ENCODE measurements at regions not wholly inside any gene's neighbourhood (a gene's known extent, or its start where the extent isn't known, plus 50 kb on each side); places are given as distances from the start of the nearest gene placed in this dataset.

DNA sequence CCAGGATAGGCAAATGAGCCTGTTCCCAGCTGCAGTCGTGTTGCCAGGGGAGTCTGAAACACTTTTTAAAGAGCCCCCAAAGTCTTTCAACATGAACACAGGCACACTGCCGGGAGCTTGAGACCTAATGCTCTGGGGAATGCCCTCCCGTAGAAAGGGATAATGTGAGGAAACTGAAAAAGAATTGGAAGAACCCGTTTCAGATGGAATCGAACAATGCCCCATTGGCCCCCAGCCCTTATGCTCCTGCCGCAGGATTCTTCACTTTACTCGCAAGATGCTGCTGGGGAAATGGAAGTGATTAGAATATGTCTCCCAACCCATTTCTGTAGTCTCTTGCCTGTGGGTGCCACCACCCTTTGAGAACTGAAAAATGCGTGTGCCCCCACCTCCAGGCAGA, 136.3 kb upstream of the GATA6 start:
- intact Hi-C loops (cut with micrococcal nuclease; ENCODE audit: unreplicated experiment): no loop called here

DNA sequence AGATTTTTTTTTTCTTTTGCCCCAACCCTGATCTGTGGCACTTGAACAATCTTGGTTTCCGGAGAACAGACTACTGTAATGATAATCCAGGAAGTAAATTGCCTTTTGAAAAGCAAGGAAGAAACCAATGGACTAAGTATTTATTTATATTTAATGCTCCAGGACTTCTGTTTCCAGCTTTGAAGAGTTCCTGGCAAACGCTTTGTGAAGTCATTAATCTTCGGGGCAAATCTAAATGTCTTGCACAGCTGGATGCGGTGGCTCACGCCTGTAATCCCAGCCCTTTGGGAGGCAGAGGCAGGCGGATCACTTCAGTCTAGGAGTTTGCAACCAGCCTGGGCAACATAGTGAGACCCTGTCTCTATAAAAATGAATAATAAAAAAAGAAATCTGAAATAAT, 135.1 kb upstream of the GATA6 start:
- DNase-seq (ENCODE audit: low read depth, low spot score): no peak
- Histone ChIP-seq H3K36me3 (ENCODE audit: control insufficient read depth, insufficient read depth, low read length) (no peaks in the 10 kb centered on the region), H3K27ac (ENCODE audit: low read length) (no peak overlapping the region), H3K4me1 (ENCODE audit: control insufficient read depth, insufficient read depth, low read length) (peaks cover 10% of the 10 kb centered on the region), H3K27me3 (ENCODE audit: control insufficient read depth, insufficient read depth, low read length) (no peaks in the 10 kb centered on the region), H3K9me3 (ENCODE audit: control insufficient read depth, insufficient read depth, low read depth, low read length) (no peaks in the 10 kb centered on the region), H3K4me3 (ENCODE audit: low read depth in 2 of 2, low read length in 2 of 2) (no peak overlapping the region)
- intact Hi-C loops (cut with micrococcal nuclease; ENCODE audit: unreplicated experiment) (no loop called here), in situ Hi-C loops (cut with HindIII; ENCODE audit: low pct_unique_long_range_greater_than_20kb, low sequenced_read_pairs) (no loop called here)
- POLR2A ChIA-PET: interaction anchor here (0.6 to 0.7 kb wide), 2 partner anchors 74 to 142 kb away, joined by 4 to 7 read pairs; no protein-coding TSS in a partner anchor
- no peak for ATAC-seq
- TF ChIP-seq, protein P1, sequence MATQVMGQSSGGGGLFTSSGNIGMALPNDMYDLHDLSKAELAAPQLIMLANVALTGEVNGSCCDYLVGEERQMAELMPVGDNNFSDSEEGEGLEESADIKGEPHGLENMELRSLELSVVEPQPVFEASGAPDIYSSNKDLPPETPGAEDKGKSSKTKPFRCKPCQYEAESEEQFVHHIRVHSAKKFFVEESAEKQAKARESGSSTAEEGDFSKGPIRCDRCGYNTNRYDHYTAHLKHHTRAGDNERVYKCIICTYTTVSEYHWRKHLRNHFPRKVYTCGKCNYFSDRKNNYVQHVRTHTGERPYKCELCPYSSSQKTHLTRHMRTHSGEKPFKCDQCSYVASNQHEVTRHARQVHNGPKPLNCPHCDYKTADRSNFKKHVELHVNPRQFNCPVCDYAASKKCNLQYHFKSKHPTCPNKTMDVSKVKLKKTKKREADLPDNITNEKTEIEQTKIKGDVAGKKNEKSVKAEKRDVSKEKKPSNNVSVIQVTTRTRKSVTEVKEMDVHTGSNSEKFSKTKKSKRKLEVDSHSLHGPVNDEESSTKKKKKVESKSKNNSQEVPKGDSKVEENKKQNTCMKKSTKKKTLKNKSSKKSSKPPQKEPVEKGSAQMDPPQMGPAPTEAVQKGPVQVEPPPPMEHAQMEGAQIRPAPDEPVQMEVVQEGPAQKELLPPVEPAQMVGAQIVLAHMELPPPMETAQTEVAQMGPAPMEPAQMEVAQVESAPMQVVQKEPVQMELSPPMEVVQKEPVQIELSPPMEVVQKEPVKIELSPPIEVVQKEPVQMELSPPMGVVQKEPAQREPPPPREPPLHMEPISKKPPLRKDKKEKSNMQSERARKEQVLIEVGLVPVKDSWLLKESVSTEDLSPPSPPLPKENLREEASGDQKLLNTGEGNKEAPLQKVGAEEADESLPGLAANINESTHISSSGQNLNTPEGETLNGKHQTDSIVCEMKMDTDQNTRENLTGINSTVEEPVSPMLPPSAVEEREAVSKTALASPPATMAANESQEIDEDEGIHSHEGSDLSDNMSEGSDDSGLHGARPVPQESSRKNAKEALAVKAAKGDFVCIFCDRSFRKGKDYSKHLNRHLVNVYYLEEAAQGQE (IDR thresholded peaks at IDR 0.05; ENCODE audit: insufficient read depth in 1 of 2, low read depth in 2 of 2, low read length in 1 of 2): no peak
- TF ChIP-seq POLR2AphosphoS5 (IDR thresholded peaks at IDR 0.05; ENCODE audit: low read depth, low read length): no peak
- BruUV-seq (replicated peaks): no TSS peak
- CTCF ChIA-PET: no interaction called here

More for the DNA sequence above, 136.3 kb upstream of the GATA6 start:
- H3K4me1 ChIP-seq (ENCODE audit: control insufficient read depth, insufficient read depth, low read length): peaks cover 10% of the 10 kb centered on the region
- no peaks in the 10 kb centered on the region for H3K27me3 ChIP-seq (ENCODE audit: control insufficient read depth, insufficient read depth, low read length)
- in situ Hi-C loops (cut with HindIII; ENCODE audit: low pct_unique_long_range_greater_than_20kb, low sequenced_read_pairs): no loop called here
- no peak for TF ChIP-seq TCF7L2 (IDR thresholded peaks at IDR 0.05; ENCODE audit: low read depth, low read length)
- no peak for TF ChIP-seq POLR2AphosphoS5 (IDR thresholded peaks at IDR 0.05; ENCODE audit: low read depth, low read length)
- TF ChIP-seq, protein P1 (IDR thresholded peaks at IDR 0.05; ENCODE audit: insufficient read depth in 1 of 2, low read depth in 2 of 2, low read length in 1 of 2): no peak
- TF ChIP-seq SIN3A (IDR thresholded peaks at IDR 0.05; ENCODE audit: borderline replicate concordance, insufficient read depth, low read depth, low read length): no peak
- TF ChIP-seq, protein P2, sequence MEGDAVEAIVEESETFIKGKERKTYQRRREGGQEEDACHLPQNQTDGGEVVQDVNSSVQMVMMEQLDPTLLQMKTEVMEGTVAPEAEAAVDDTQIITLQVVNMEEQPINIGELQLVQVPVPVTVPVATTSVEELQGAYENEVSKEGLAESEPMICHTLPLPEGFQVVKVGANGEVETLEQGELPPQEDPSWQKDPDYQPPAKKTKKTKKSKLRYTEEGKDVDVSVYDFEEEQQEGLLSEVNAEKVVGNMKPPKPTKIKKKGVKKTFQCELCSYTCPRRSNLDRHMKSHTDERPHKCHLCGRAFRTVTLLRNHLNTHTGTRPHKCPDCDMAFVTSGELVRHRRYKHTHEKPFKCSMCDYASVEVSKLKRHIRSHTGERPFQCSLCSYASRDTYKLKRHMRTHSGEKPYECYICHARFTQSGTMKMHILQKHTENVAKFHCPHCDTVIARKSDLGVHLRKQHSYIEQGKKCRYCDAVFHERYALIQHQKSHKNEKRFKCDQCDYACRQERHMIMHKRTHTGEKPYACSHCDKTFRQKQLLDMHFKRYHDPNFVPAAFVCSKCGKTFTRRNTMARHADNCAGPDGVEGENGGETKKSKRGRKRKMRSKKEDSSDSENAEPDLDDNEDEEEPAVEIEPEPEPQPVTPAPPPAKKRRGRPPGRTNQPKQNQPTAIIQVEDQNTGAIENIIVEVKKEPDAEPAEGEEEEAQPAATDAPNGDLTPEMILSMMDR (IDR thresholded peaks at IDR 0.05): no peak
- H3K4me3 ChIP-seq (ENCODE audit: low read depth in 2 of 2, low read length in 2 of 2): no peak overlapping the region
- 0 out of 2 replicates have a peak, but pooled peaks have one; percentile 24 for ATAC-seq
- no peaks in the 10 kb centered on the region for H3K9me3 ChIP-seq (ENCODE audit: control insufficient read depth, insufficient read depth, low read depth, low read length)
- ChIA-PET POLR2A (no interaction called here), CTCF (no interaction called here)
- H3K36me3 ChIP-seq (ENCODE audit: control insufficient read depth, insufficient read depth, low read length): no peaks in the 10 kb centered on the region
- H3K27ac ChIP-seq (ENCODE audit: low read length): peak overlapping the region; percentile 51
- BruUV-seq (replicated peaks): no TSS peak
- DNase-seq (ENCODE audit: low read depth, low spot score): no peak

Data from Panc1 (cell line).